KMS-11 (cell line): ENCODE measurements at regions not wholly inside any gene's neighbourhood (a gene's known extent, or its start where the extent isn't known, plus 50 kb on each side); places are given as distances from the start of the nearest gene placed in this dataset.

Experiments
- H2AFZ ChIP-seq: fragments of 200-600 bp; sonication (generic); 2 replicates; pipeline ENCODE4 v1.6.1; 2016; ENCODE audit warnings: antibody characterized with exemption, mixed run types, low read depth
- H3K27ac ChIP-seq: fragments of 200-600 bp; sonication (generic); 2 replicates; pipeline ENCODE4 v1.6.1; 2016; ENCODE audit warnings: mild to moderate bottlenecking, mixed run types
- H3K27me3 ChIP-seq: fragments of 200-600 bp; sonication (generic); 2 replicates; pipeline ENCODE4 v1.6.1; 2017; ENCODE audit warnings: mild to moderate bottlenecking, low read depth, mixed run types, moderate library complexity; ENCODE audit not compliant: insufficient read depth
- H3K36me3 ChIP-seq: fragments of 200-600 bp; sonication (generic); 2 replicates; pipeline ENCODE4 v1.6.1; 2017; ENCODE audit warnings: mild to moderate bottlenecking, mixed run types; ENCODE audit not compliant: insufficient read depth
- H3K4me1 ChIP-seq: fragments of 200-600 bp; sonication (generic); 2 replicates; pipeline ENCODE4 v1.6.1; 2016; ENCODE audit warnings: mild to moderate bottlenecking, low read depth, mixed run types; ENCODE audit not compliant: poor library complexity, severe bottlenecking
- H3K4me2 ChIP-seq: fragments of 200-600 bp; sonication (generic); 2 replicates; pipeline ENCODE4 v1.7.0; 2016; ENCODE audit warnings: mild to moderate bottlenecking, mixed run types
- H3K4me3 ChIP-seq: fragments of 200-600 bp; sonication (generic); IDR thresholded peaks from 2 replicates; pipeline ENCODE4 v1.6.1; 2017; ENCODE audit warnings: low read depth, low read length, mixed read lengths; ENCODE audit not compliant: insufficient read depth
- H3K79me2 ChIP-seq: fragments of 200-600 bp; sonication (generic); 2 replicates; pipeline ENCODE4 v1.6.1; 2016; ENCODE audit warnings: low read depth, mixed run types; ENCODE audit not compliant: insufficient read depth
- H3K9ac ChIP-seq: fragments of 200-600 bp; sonication (generic); 2 replicates; pipeline ENCODE4 v1.6.1; 2016; ENCODE audit warnings: mild to moderate bottlenecking, mixed run types
- H4K20me1 ChIP-seq: fragments of 200-600 bp; sonication (generic); 2 replicates; pipeline ENCODE4 v1.6.1; 2016; ENCODE audit warnings: mild to moderate bottlenecking, mixed run types; ENCODE audit not compliant: insufficient read depth
- CTCF ChIP-seq: fragments of 200-600 bp; sonication (generic); conservative IDR thresholded peaks from 2 replicates; pipeline ENCODE4 v1.6.1; 2017; ENCODE audit warnings: low read depth, mild to moderate bottlenecking, antibody characterized with exemption, low read length, moderate library complexity, mixed read lengths

- no peaks in the 10 kb centered on the region for H3K79me2 ChIP-seq
- peaks cover 9% of the 10 kb centered on the region; the same call in 1 of the 2 replicates for H3K27me3 ChIP-seq
- no peak overlapping the region for H3K4me2 ChIP-seq
- no peaks in the 10 kb centered on the region for H3K36me3 ChIP-seq
- H2AFZ ChIP-seq = no peak overlapping the region
- H4K20me1 ChIP-seq = no peaks in the 10 kb centered on the region
- TF ChIP-seq CTCF = no peak
- H3K4me1 ChIP-seq = no peaks in the 10 kb centered on the region
- H3K4me3 ChIP-seq = no peak overlapping the region
- no peak overlapping the region for H3K27ac ChIP-seq
- H3K9ac ChIP-seq = no peak overlapping the region
Observed at GRCh38 chr21:41673596-41674335, 93.1 kb downstream of the RIPK4 start.

DNA sequence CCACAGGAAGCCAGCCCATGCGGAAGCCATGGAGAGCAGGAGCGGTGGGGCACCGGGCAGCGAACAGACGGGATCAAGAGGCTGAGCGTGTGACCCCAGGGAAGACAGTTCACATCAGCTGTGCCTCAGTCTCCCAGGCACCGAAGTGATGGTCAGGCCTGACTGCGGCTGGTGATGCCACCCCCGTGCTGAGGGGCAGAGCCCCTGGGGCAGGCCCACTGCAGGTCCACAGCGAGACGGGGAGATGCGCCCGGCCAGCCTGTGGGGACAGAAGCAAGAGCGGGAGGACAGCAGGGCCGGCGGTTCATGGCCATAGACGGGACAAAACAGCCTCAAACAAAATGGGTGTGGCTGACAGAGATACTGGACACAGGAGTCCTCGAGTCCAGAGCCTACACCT, 93.8 kb downstream of the RIPK4 start:
- no peak overlapping the region for H3K4me3 ChIP-seq
- no peak overlapping the region for H3K27ac ChIP-seq
- no peak for TF ChIP-seq CTCF
- H2AFZ ChIP-seq = no peak overlapping the region
- no peaks in the 10 kb centered on the region for H3K79me2 ChIP-seq
- H4K20me1 ChIP-seq = no peaks in the 10 kb centered on the region
- H3K27me3 ChIP-seq = peaks cover 9% of the 10 kb centered on the region; the same call in 1 of the 2 replicates
- H3K4me2 ChIP-seq = no peak overlapping the region
- no peak overlapping the region for H3K9ac ChIP-seq
- no peaks in the 10 kb centered on the region for H3K36me3 ChIP-seq
- H3K4me1 ChIP-seq = no peaks in the 10 kb centered on the region

DNA sequence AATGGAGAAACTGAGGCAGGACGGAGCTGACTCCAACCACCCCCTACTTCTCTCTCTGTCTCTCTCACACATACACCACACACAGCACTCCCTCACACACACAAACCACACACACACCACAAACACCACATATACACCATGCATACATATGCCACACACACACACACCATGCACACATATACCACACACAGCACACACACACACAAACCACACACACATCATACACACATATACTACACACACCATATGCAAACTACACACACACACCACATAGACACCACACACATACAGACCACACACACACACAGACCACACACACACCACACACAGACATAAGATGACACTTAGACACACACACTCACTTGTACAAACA, 94.3 kb downstream of the RIPK4 start:
- TF ChIP-seq CTCF = no peak
- no peak overlapping the region for H2AFZ ChIP-seq
- H3K4me1 ChIP-seq = no peaks in the 10 kb centered on the region
- H3K9ac ChIP-seq = no peak overlapping the region
- H3K27me3 ChIP-seq = peaks cover 10% of the 10 kb centered on the region; the same call in 1 of the 2 replicates
- no peaks in the 10 kb centered on the region for H3K36me3 ChIP-seq
- H3K79me2 ChIP-seq = no peaks in the 10 kb centered on the region
- no peaks in the 10 kb centered on the region for H4K20me1 ChIP-seq
- no peak overlapping the region for H3K4me3 ChIP-seq
- no peak overlapping the region for H3K27ac ChIP-seq
- H3K4me2 ChIP-seq = no peak overlapping the region

GRCh38 chr21:41671859-41672542, 94.9 kb downstream of the RIPK4 start:
- H3K4me2 ChIP-seq = no peak overlapping the region
- H3K4me1 ChIP-seq = no peaks in the 10 kb centered on the region
- H2AFZ ChIP-seq = no peak overlapping the region
- no peak for TF ChIP-seq CTCF
- no peak overlapping the region for H3K9ac ChIP-seq
- peaks cover 15% of the 10 kb centered on the region; the same call in 1 of the 2 replicates for H3K27me3 ChIP-seq
- no peaks in the 10 kb centered on the region for H3K79me2 ChIP-seq
- H3K27ac ChIP-seq = no peak overlapping the region
- no peaks in the 10 kb centered on the region for H3K36me3 ChIP-seq
- no peak overlapping the region for H3K4me3 ChIP-seq
- no peaks in the 10 kb centered on the region for H4K20me1 ChIP-seq
